Activated CD8-positive, alpha-beta memory T cell treated with anti-CD3 and anti-CD28 coated beads, Interleukin-2, amount 10 ng/mL, durations not matched to agents 7 days and 5 days (primary cell): ENCODE measurements at regions not wholly inside any gene's neighbourhood (a gene's known extent, or its start where the extent isn't known, plus 50 kb on each side); places are given as distances from the start of the nearest gene placed in this dataset.

Experiments
- ATAC-seq: fragments of 150-1000 bp; cut with Tn5 transposase; one replicate; pipeline ENCODE4 v1.10.0; 2021; ENCODE audit warnings: moderate library complexity
- CTCF ChIA-PET: fragments of 350-600 bp; sonication (Branson Sonifier 250); formaldehyde crosslinking; loops from one replicate; lab custom pipeline; 2021; ENCODE audit warnings: antibody characterized with exemption; lab: Charles Lee
- DNase-seq: peaks from one replicate; pipeline ENCODE4 v3.0.0-alpha.2; 2020
- H3K27ac Mint-ChIP-seq: one replicate; pipeline ENCODE4 v1.8.0; 2021; ENCODE audit warnings: mild to moderate bottlenecking, mixed read lengths
- H3K27me3 Mint-ChIP-seq: one replicate; pipeline ENCODE4 v1.8.0; 2021; ENCODE audit warnings: mixed read lengths
- H3K36me3 Mint-ChIP-seq: one replicate; pipeline ENCODE4 v1.8.0; 2021; ENCODE audit warnings: mild to moderate bottlenecking, mixed read lengths
- H3K4me1 Mint-ChIP-seq: one replicate; pipeline ENCODE4 v1.8.0; 2021; ENCODE audit warnings: mixed read lengths
- H3K4me3 Mint-ChIP-seq: one replicate; pipeline ENCODE4 v1.8.0; 2021; ENCODE audit warnings: mild to moderate bottlenecking, moderate library complexity, mixed read lengths
- H3K9me3 Mint-ChIP-seq: one replicate; pipeline ENCODE4 v1.8.0; 2022; ENCODE audit warnings: low read depth, mixed read lengths

DNA sequence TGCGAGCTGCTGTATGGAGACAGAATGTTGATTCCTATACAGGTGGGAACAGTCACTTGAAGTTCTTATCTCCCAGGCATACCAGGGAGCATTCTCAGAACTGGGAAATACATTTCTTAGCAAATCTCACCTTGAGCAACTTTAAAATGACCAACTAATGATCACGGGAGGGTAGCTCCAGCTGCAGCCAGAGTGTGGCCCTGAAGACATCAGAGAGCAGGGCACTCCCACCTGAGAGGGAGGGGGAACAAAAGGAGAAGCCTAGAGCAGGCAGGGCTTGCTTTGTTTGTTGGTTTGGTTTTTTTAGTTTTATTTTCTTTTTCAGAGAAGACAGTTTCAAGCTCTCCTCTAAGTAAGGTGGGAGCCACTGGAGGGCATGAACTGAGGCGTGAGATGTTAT, 101.1 kb downstream of the OTX2 start:
- peaks cover 14% of the 10 kb centered on the region for H3K27me3 Mint-ChIP-seq
- no peak for DNase-seq
- CTCF ChIA-PET = no interaction called here
- ATAC-seq = no peak
- no peak overlapping the region for H3K4me3 Mint-ChIP-seq
- no peaks in the 10 kb centered on the region for H3K9me3 Mint-ChIP-seq
- no peaks in the 10 kb centered on the region for H3K4me1 Mint-ChIP-seq
- H3K27ac Mint-ChIP-seq = no peak overlapping the region
- H3K36me3 Mint-ChIP-seq = no peaks in the 10 kb centered on the region

DNA sequence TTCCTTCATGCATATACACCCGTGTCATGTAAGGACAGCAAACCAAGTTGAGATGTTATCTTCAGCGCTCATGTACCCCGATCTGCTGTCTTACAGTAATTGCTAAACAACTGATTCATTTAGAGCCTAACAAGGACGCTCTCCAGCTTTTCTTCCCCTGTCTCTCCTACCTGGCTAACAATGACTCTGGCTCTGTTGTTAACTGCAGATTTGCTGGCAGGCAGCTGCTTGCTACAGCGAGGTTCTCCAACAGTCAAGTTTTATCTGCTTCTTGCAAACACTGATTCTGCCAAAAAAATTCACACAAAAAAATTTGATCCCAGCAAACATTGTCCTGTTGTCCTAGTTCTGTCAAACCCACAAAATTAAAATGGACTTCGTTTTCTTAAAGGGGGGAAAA, 101.6 kb downstream of the OTX2 start:
- H3K4me1 Mint-ChIP-seq = no peaks in the 10 kb centered on the region
- no peak for ATAC-seq
- CTCF ChIA-PET = no interaction called here
- H3K27me3 Mint-ChIP-seq = peaks cover 14% of the 10 kb centered on the region
- no peak overlapping the region for H3K4me3 Mint-ChIP-seq
- H3K36me3 Mint-ChIP-seq = no peaks in the 10 kb centered on the region
- no peaks in the 10 kb centered on the region for H3K9me3 Mint-ChIP-seq
- no peak for DNase-seq
- H3K27ac Mint-ChIP-seq = no peak overlapping the region

DNA sequence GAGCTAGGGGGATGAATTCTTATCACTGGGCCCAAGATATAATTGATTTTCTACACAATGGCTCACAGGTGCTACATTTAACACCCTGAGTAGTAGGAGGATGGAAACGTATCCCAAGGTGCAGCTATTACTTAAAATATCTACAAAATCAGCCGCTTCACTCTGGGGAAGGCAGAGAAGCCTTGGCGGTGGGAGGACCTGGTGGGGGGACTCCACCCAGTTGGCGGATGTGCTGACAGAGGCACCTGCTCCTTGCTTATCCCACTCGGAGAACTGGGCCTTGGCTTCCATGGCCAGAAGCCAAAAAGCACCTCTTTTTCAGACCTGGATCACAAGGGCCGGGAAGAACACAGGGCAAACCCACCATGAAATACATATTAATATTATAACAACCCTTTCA, 106.3 kb downstream of the OTX2 start:
- ATAC-seq (no peak), DNase-seq (no peak)
- Mint-ChIP-seq H3K27ac (no peak overlapping the region), H3K36me3 (no peaks in the 10 kb centered on the region), H3K4me1 (no peaks in the 10 kb centered on the region), H3K9me3 (no peaks in the 10 kb centered on the region), H3K4me3 (no peak overlapping the region), H3K27me3 (peaks cover 9% of the 10 kb centered on the region)
- CTCF ChIA-PET = no interaction called here

DNA sequence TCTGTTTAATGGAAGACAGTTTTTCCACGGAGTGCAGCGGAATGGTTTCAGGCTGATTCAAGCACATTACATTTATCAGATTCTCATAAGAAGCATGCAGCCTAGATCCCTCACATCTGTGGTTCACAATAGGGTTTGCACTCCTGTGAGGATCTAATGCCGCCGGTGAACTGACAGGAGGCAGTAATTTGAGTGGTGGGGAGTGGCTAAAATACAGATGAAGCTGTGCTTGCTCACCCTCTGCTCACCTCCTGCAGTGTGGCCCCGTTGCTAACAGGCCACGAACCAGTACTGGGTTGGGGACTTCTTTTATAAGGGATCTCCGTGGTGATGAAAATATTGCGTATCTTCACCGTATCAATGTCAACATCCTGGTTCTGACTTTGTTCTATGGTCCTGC, 107.8 kb downstream of the OTX2 start:
- H3K4me3 Mint-ChIP-seq = no peak overlapping the region
- DNase-seq (no peak), ATAC-seq (no peak)
- H3K27ac Mint-ChIP-seq = no peak overlapping the region
- H3K4me1 Mint-ChIP-seq = no peaks in the 10 kb centered on the region
- CTCF ChIA-PET = no interaction called here
- no peaks in the 10 kb centered on the region for H3K36me3 Mint-ChIP-seq
- no peaks in the 10 kb centered on the region for H3K9me3 Mint-ChIP-seq
- H3K27me3 Mint-ChIP-seq = peaks cover 7% of the 10 kb centered on the region
